ENCODE measurements at regions not wholly inside any gene's neighbourhood (a gene's known extent, or its start where the extent isn't known, plus 50 kb on each side); places are given as distances from the start of the nearest gene placed in this dataset.

DNA sequence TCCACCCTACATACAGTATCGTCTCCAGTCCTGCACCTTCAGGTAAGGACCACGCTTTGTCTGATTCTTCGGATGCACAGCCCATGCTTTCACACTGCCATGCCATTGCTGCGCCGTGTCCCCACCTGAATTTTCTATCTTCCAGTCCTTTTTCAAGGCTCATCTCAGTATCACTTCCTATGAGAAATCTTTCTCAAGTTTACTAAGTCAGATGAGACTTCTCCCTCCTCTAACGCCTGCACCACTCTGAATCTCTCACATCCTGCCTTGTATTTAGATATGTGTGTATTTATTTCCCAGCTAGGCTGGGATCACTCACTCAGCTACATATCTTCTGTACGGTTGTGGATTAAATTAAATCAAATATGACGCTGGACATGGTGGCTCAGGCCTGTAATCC is 116.8 kb downstream of the SMIM20 start:
- no peaks in the 10 kb centered on the region for H3K27me3 ChIP-seq
- H3K9me3 ChIP-seq: peaks cover 0 to 6% (median 0%) of the 10 kb centered on the region in 4 donors
- no peaks in the 10 kb centered on the region for H3K36me3 ChIP-seq
- no peak overlapping the region for H3K4me3 ChIP-seq
- H3K4me1 ChIP-seq: peaks cover 0 to 41% (median 5%) of the 10 kb centered on the region in 4 donors
- no peak for TF ChIP-seq POLR2A (IDR thresholded peaks at IDR 0.05)
- WGBS, 2 donors: 94 to 95% methylated on average over 8 of the region's 8 CpGs
- DNase-seq (ENCODE audit: low spot score in 2 of 2): no peak
- H3K27ac ChIP-seq: no peak overlapping the region

DNA sequence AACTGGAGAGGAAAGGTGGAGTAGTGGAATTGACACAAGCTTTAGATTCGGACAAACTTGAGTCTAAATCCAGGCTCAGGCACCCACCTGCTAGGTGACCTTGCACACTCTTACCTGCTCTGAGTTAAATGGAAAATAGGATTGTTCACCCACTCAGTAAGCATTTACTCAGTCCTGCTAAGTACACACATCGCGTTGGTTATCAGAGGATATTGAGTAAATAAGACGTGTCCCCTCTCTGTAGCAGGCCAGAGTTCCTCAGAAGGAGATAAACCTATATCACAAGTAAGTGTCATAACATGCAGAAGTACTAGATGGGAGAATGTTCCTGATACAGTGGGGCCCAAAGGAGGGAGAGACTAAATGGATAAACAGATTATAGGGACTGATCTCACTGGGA is 117.7 kb downstream of the SMIM20 start:
- peaks cover 0 to 6% (median 0%) of the 10 kb centered on the region in 4 donors for H3K9me3 ChIP-seq
- TF ChIP-seq, protein P1, sequence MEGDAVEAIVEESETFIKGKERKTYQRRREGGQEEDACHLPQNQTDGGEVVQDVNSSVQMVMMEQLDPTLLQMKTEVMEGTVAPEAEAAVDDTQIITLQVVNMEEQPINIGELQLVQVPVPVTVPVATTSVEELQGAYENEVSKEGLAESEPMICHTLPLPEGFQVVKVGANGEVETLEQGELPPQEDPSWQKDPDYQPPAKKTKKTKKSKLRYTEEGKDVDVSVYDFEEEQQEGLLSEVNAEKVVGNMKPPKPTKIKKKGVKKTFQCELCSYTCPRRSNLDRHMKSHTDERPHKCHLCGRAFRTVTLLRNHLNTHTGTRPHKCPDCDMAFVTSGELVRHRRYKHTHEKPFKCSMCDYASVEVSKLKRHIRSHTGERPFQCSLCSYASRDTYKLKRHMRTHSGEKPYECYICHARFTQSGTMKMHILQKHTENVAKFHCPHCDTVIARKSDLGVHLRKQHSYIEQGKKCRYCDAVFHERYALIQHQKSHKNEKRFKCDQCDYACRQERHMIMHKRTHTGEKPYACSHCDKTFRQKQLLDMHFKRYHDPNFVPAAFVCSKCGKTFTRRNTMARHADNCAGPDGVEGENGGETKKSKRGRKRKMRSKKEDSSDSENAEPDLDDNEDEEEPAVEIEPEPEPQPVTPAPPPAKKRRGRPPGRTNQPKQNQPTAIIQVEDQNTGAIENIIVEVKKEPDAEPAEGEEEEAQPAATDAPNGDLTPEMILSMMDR (IDR thresholded peaks at IDR 0.05): no peak
- TF ChIP-seq POLR2A (IDR thresholded peaks at IDR 0.05): no peak
- no peak for TF ChIP-seq EP300 (IDR thresholded peaks at IDR 0.05)
- H3K27ac ChIP-seq: peak overlapping the region in 2 of 4 donors; percentile 58 to 77
- no peak for DNase-seq (ENCODE audit: low spot score in 2 of 2)
- H3K36me3 ChIP-seq: no peaks in the 10 kb centered on the region
- WGBS, 2 donors: 95 to 97% methylated on average over 4 of the region's 4 CpGs
- H3K4me3 ChIP-seq: no peak overlapping the region
- H3K4me1 ChIP-seq: peaks cover 0 to 41% (median 5%) of the 10 kb centered on the region in 4 donors
- H3K27me3 ChIP-seq: no peaks in the 10 kb centered on the region

DNA sequence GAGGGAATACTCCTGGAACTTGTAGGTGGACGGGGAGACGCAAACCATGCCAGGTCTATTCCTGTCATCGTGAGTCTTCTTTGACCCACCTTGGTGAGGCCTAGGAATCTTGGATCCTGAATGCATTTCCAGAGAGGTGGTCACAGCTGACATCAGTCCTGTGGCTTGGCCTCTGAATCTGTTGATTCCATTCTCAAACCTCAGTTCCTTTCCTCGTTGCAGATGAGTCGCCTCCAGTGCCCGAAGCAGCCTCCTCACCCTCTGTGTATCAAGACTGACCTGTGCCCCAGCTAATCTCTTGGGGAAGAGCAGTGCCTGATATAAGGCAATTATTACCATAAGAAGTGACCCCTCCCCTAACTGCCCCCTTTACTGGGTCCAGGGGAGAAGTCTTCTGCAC is 118.1 kb downstream of the SMIM20 start:
- H3K9me3 ChIP-seq: peaks cover 0 to 6% (median 0%) of the 10 kb centered on the region in 4 donors
- WGBS, 2 donors: 66 to 80% methylated on average over 5 to 6 of the region's 6 CpGs
- H3K4me3 ChIP-seq: no peak overlapping the region
- DNase-seq (ENCODE audit: low spot score in 2 of 2): no peak
- no peaks in the 10 kb centered on the region for H3K27me3 ChIP-seq
- H3K36me3 ChIP-seq: no peaks in the 10 kb centered on the region
- H3K4me1 ChIP-seq: peaks cover 0 to 41% (median 5%) of the 10 kb centered on the region in 4 donors
- H3K27ac ChIP-seq: peak overlapping the region in 2 of 4 donors; percentile 58 to 77
- TF ChIP-seq, protein P1 (IDR thresholded peaks at IDR 0.05): no peak
- TF ChIP-seq EP300 (IDR thresholded peaks at IDR 0.05): no peak
- no peak for TF ChIP-seq POLR2A (IDR thresholded peaks at IDR 0.05)

DNA sequence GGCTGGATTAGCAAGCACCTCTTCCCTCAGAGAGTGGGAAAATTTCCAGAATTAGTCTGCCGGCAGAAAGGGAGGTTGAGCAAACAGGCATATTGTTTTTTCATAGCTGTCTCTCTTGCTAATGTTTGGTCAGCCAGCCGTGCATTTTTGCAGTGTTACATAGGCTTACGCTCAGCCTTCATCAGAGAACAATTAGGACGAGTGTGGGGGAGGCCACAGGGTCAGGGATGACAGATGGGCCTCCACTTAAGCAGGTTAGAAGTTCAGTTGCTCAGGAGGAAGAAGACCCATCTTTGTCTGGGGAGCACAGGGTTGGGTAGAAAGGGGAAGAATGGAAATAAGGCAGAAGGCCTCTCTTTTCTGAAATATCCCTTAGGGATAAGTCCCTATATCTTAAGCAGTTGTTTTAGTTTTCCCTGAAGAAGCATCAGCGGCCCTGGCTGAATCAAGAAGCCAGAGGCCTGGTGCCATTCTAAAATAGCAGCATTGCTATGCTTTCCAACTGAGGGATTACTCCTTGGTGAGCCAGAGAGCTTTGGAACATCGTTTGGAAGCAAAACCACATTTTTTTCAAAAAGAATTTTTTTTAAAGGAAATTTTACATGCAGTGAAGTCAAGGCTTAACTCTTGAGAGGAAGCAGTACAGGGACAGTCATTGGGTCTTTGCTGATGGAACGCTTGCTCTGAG is 118.8 kb downstream of the SMIM20 start:
- peak overlapping the region in 2 of 4 donors; percentile 58 to 77 for H3K27ac ChIP-seq
- H3K36me3 ChIP-seq: no peaks in the 10 kb centered on the region
- H3K4me3 ChIP-seq: no peak overlapping the region
- H3K27me3 ChIP-seq: no peaks in the 10 kb centered on the region
- peaks cover 0 to 41% (median 5%) of the 10 kb centered on the region in 4 donors for H3K4me1 ChIP-seq
- TF ChIP-seq, protein P1 (IDR thresholded peaks at IDR 0.05): no peak
- peak in 1 of 2 donors; percentile 12 for TF ChIP-seq EP300 (IDR thresholded peaks at IDR 0.05)
- no peak for TF ChIP-seq POLR2A (IDR thresholded peaks at IDR 0.05)
- WGBS, 2 donors: 30 to 33% methylated on average over 7 of the region's 7 CpGs
- peak; percentile 16 to 36 for DNase-seq (ENCODE audit: low spot score in 2 of 2)
- H3K9me3 ChIP-seq: peaks cover 0 to 6% (median 0%) of the 10 kb centered on the region in 4 donors

DNA sequence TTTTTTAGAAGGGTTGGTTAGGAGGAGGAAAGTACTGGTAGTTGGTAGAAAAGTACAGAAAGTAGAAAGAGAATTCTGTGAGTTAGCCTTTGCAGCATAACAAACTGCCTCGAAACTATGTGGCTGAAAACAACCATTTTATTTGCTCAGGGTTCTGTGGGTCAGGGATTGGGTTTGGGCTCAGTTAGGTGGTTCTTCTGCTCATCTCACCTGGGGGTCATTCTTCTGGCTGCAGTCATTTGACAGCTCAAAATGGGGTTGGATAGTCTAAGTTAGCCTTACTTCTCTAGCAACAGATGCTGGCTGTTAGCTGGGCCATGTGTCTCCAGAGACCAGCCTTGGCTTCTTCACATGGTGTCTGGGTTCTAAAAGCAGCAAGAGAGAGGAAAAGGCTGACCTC is 119.4 kb downstream of the SMIM20 start:
- Histone ChIP-seq H3K27me3 (no peaks in the 10 kb centered on the region), H3K27ac (peak overlapping the region in 2 of 4 donors; percentile 58 to 77), H3K4me1 (peaks cover 0 to 41% (median 5%) of the 10 kb centered on the region in 4 donors), H3K36me3 (no peaks in the 10 kb centered on the region), H3K4me3 (no peak overlapping the region), H3K9me3 (peaks cover 0 to 6% (median 0%) of the 10 kb centered on the region in 4 donors)
- TF ChIP-seq POLR2A (IDR thresholded peaks at IDR 0.05) (no peak), EP300 (IDR thresholded peaks at IDR 0.05) (no peak)
- TF ChIP-seq, protein P1 (IDR thresholded peaks at IDR 0.05): no peak
- DNase-seq (ENCODE audit: low spot score in 2 of 2): no peak
- WGBS, 2 donors: 73 to 90% methylated on average over 1 of the region's 1 CpG

Measured in tibial nerve (tissue), 4 donors.